ENCODE measurements at regions not wholly inside any gene's neighbourhood (a gene's known extent, or its start where the extent isn't known, plus 50 kb on each side); places are given as distances from the start of the nearest gene placed in this dataset.
"Not testable (repeated sequence)": the region's sequence is repeated elsewhere in the genome, so short reads cannot be mapped to it uniquely, and the experiment has no call there.

GRCh38 chr7:106460792-106461254, 176.0 kb upstream of the NAMPT start:
- Mint-ChIP-seq H3K4me3 (no peak overlapping the region), H3K36me3 (peaks cover 4% of the 10 kb centered on the region), H3K27me3 (no peaks in the 10 kb centered on the region), H3K9me3 (peaks cover 8% of the 10 kb centered on the region), H3K27ac (no peak overlapping the region), H3K4me1 (peaks cover 11% of the 10 kb centered on the region)
- no peak for DNase-seq (ENCODE audit: low spot score in 2 of 2)
- no peak for ATAC-seq (ENCODE audit: low read depth)

GRCh38 chr7:106459397-106460072, 174.8 kb upstream of the NAMPT start:
- ATAC-seq (ENCODE audit: low read depth): no peak
- DNase-seq (ENCODE audit: low spot score in 2 of 2): no peak
- H3K4me1 Mint-ChIP-seq: peaks cover 4% of the 10 kb centered on the region
- H3K27ac Mint-ChIP-seq: no peak overlapping the region
- H3K9me3 Mint-ChIP-seq: peaks cover 8% of the 10 kb centered on the region
- H3K4me3 Mint-ChIP-seq: no peak overlapping the region
- H3K27me3 Mint-ChIP-seq: no peaks in the 10 kb centered on the region
- peaks cover 4% of the 10 kb centered on the region for H3K36me3 Mint-ChIP-seq

GRCh38 chr7:106457678-106458077, 172.9 kb upstream of the NAMPT start:
- Mint-ChIP-seq H3K4me3 (no peak overlapping the region), H3K4me1 (no peaks in the 10 kb centered on the region), H3K9me3 (peaks cover 8% of the 10 kb centered on the region), H3K27ac (no peak overlapping the region), H3K27me3 (no peaks in the 10 kb centered on the region), H3K36me3 (peaks cover 4% of the 10 kb centered on the region)
- no peak for ATAC-seq (ENCODE audit: low read depth)
- DNase-seq (ENCODE audit: low spot score in 2 of 2): no peak

- Mint-ChIP-seq H3K9me3 (peaks cover 9% of the 10 kb centered on the region), H3K36me3 (peaks cover 4% of the 10 kb centered on the region), H3K4me1 (no peaks in the 10 kb centered on the region), H3K4me3 (no peak overlapping the region), H3K27ac (no peak overlapping the region), H3K27me3 (no peaks in the 10 kb centered on the region)
- DNase-seq (ENCODE audit: low spot score in 2 of 2) (no peak), ATAC-seq (ENCODE audit: low read depth) (no peak)
Measured at GRCh38 chr7:106456329-106456728, 171.5 kb upstream of the NAMPT start.

GRCh38 chr7:106452031-106452851, 167.5 kb upstream of the NAMPT start:
- Mint-ChIP-seq H3K4me1 (no peaks in the 10 kb centered on the region), H3K36me3 (no peaks in the 10 kb centered on the region), H3K27ac (no peak overlapping the region), H3K27me3 (no peaks in the 10 kb centered on the region), H3K9me3 (peaks cover 3% of the 10 kb centered on the region), H3K4me3 (no peak overlapping the region)
- no peak for DNase-seq (ENCODE audit: low spot score in 2 of 2)
- ATAC-seq (ENCODE audit: low read depth): no peak

GRCh38 chr7:106451171-106451570, 166.4 kb upstream of the NAMPT start:
- Mint-ChIP-seq H3K27me3 (no peaks in the 10 kb centered on the region), H3K36me3 (no peaks in the 10 kb centered on the region), H3K4me1 (no peaks in the 10 kb centered on the region), H3K9me3 (peaks cover 3% of the 10 kb centered on the region), H3K27ac (no peak overlapping the region), H3K4me3 (no peak overlapping the region)
- no peak for DNase-seq (ENCODE audit: low spot score in 2 of 2)
- ATAC-seq (ENCODE audit: low read depth): no peak

- no peak for ATAC-seq (ENCODE audit: low read depth)
- Mint-ChIP-seq H3K36me3 (no peaks in the 10 kb centered on the region), H3K9me3 (peaks cover 3% of the 10 kb centered on the region), H3K27ac (no peak overlapping the region), H3K27me3 (no peaks in the 10 kb centered on the region), H3K4me1 (no peaks in the 10 kb centered on the region), H3K4me3 (no peak overlapping the region)
- no peak for DNase-seq (ENCODE audit: low spot score in 2 of 2)
Measured at GRCh38 chr7:106450716-106451115, 165.9 kb upstream of the NAMPT start.

- ATAC-seq (ENCODE audit: low read depth): no peak
- Mint-ChIP-seq H3K4me1 (no peaks in the 10 kb centered on the region), H3K36me3 (peaks cover 2% of the 10 kb centered on the region), H3K9me3 (peaks cover 7% of the 10 kb centered on the region), H3K27me3 (peaks cover 4% of the 10 kb centered on the region), H3K4me3 (no peak overlapping the region), H3K27ac (no peak overlapping the region)
- DNase-seq (ENCODE audit: low spot score in 2 of 2): no peak
Measured at GRCh38 chr7:106448992-106449859, 164.4 kb upstream of the NAMPT start.

GRCh38 chr7:106448346-106448991, 163.7 kb upstream of the NAMPT start:
- ATAC-seq (ENCODE audit: low read depth): no peak
- DNase-seq (ENCODE audit: low spot score in 2 of 2): no peak
- peaks cover 4% of the 10 kb centered on the region for H3K27me3 Mint-ChIP-seq
- H3K27ac Mint-ChIP-seq: no peak overlapping the region
- H3K9me3 Mint-ChIP-seq: peaks cover 7% of the 10 kb centered on the region
- no peaks in the 10 kb centered on the region for H3K4me1 Mint-ChIP-seq
- peaks cover 2% of the 10 kb centered on the region for H3K36me3 Mint-ChIP-seq
- no peak overlapping the region for H3K4me3 Mint-ChIP-seq

- Mint-ChIP-seq H3K4me1 (no peaks in the 10 kb centered on the region), H3K27ac (no peak overlapping the region), H3K4me3 (no peak overlapping the region), H3K9me3 (peaks cover 7% of the 10 kb centered on the region), H3K27me3 (peaks cover 5% of the 10 kb centered on the region), H3K36me3 (peaks cover 2% of the 10 kb centered on the region)
- ATAC-seq (ENCODE audit: low read depth): no peak
- no peak for DNase-seq (ENCODE audit: low spot score in 2 of 2)
Measured at GRCh38 chr7:106447318-106447847, 162.6 kb upstream of the NAMPT start.

GRCh38 chr7:106445366-106445765, 160.6 kb upstream of the NAMPT start:
- not testable (repeated sequence) for H3K9me3 Mint-ChIP-seq; H3K27ac Mint-ChIP-seq; H3K4me1 Mint-ChIP-seq; H3K4me3 Mint-ChIP-seq; H3K27me3 Mint-ChIP-seq; ATAC-seq (ENCODE audit: low read depth); DNase-seq (ENCODE audit: low spot score in 2 of 2); H3K36me3 Mint-ChIP-seq

GRCh38 chr7:106444068-106444655, 159.4 kb upstream of the NAMPT start:
- DNase-seq (ENCODE audit: low spot score in 2 of 2) (no peak), ATAC-seq (ENCODE audit: low read depth) (no peak)
- no peaks in the 10 kb centered on the region for H3K4me1 Mint-ChIP-seq
- H3K27ac Mint-ChIP-seq: no peak overlapping the region
- peaks cover 2% of the 10 kb centered on the region for H3K36me3 Mint-ChIP-seq
- H3K4me3 Mint-ChIP-seq: no peak overlapping the region
- H3K27me3 Mint-ChIP-seq: peaks cover 13% of the 10 kb centered on the region
- H3K9me3 Mint-ChIP-seq: peaks cover 5% of the 10 kb centered on the region

- ATAC-seq (ENCODE audit: low read depth) (no peak), DNase-seq (ENCODE audit: low spot score in 2 of 2) (no peak)
- H3K4me3 Mint-ChIP-seq: no peak overlapping the region
- H3K27ac Mint-ChIP-seq: no peak overlapping the region
- peaks cover 2% of the 10 kb centered on the region for H3K36me3 Mint-ChIP-seq
- peaks cover 5% of the 10 kb centered on the region for H3K9me3 Mint-ChIP-seq
- no peaks in the 10 kb centered on the region for H3K4me1 Mint-ChIP-seq
- peaks cover 13% of the 10 kb centered on the region for H3K27me3 Mint-ChIP-seq
Measured at GRCh38 chr7:106443156-106443555, 158.4 kb upstream of the NAMPT start.

Data from memory B cell (primary cell).